HL-60/S4 treated with phorbol 12-myristate 13-acetate at 8.2 ng/mL for 4 days and 3 days (cell line): ENCODE measurements at regions not wholly inside any gene's neighbourhood (a gene's known extent, or its start where the extent isn't known, plus 50 kb on each side); places are given as distances from the start of the nearest gene placed in this dataset.
"Not testable (repeated sequence)": the region's sequence is repeated elsewhere in the genome, so short reads cannot be mapped to it uniquely, and the experiment has no call there.

Experiments used
- in situ Hi-C: fragments of 300-500 bp; cut with MboI; formaldehyde crosslinking; loops from 2 replicates; pipeline ENCODE4 v1.15.0; 2022; ENCODE audit warnings: low sequenced_read_pairs

DNA sequence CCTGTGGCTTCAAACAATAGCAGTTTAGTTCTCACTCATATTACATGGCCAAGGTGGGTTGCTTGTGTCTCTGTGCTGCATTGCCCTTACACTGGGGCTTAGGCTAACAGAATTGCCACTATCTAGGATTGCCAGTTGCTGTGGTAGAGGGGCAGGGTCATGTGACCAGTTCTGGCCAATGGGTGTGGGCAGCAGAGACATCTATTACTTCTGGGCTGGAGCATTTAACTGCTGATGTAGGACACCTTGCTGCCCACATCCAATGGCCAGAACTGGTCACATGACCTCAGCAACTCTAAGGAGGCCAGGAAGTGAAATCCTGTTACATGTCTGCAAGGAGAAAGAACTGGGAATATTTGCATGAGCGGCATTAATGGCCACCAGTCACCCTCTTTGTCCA, 199.3 kb downstream of the C9orf152 start:
- in situ Hi-C loops = no loop called here

DNA sequence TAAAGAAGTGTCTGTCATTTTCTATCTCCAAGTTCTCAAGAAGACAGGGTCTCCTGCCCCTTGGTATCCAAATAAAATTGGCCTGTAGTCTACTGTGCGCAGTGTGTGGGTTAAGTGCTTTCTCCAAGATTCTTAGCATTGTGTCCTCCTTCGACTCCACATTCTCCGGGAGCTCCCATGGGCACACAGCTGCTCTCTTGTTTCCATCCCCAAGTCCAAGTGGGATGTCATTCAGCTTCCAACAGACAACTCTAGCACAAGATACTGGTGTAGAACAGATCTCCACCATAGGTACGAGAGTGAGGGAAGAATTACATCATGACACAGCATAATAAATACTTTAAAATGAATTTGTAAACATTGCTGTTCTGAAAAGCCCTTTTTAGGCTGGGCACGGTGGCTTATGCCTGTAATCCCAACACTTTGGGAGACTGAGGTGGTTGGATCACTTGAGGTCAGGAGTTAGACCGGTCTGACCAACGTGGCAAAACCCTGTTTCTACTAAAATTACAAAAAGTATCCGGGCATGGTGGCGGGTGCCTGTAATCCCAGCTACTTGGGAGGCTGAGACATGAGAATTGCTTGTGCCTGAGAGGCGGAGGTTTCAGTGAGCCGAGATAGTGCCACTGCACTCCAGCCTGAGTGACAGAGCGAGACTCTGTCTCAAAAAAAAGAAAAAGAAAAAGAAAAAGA, 196.2 kb downstream of the C9orf152 start:
- in situ Hi-C loops = no loop called here

DNA sequence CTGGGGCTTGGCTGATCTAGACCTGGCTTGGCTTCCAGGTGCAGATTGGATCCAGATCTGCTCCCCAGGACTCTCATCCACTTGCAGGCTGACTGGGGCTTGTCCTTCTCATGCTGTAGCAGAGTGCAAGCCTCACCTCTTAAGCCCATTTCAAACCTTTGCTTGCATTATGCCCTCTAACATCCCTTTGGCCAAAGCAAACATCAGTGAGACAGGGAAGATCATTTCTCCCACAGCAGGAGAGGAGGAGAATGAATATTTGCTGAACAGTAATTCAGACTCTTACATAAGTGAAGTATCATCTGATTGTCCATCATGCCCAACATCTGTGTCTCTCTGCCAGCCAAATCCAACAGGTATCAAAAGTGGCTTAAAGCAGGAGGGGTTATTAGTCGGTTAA, 194.9 kb downstream of the C9orf152 start:
- in situ Hi-C loops = no loop called here

DNA sequence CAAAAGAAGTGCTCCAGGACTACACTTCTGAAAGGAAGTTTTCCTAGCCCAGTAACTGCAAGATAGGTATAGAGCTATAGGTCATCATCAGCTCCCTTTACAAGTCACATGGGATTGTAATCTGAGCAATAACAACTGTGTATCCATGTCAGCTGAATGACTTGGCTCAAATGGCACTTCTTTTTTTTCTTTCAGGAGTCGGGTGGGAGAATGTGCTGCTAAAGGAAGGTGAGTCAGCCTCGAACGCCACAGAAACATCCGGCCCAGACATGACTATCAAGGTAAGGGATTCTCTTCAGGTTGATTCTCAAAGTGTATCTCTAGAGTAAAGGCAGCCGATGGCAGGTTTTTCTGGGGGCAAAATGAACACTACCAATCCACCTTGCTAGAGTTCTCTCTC, 192.2 kb downstream of the C9orf152 start:
- in situ Hi-C loops = no loop called here

GRCh38 chr9:110016340-110016739, 191.6 kb downstream of the C9orf152 start:
- in situ Hi-C loops = no loop called here

GRCh38 chr9:110020216-110020615, 187.7 kb downstream of the C9orf152 start:
- in situ Hi-C loops = not testable (repeated sequence)

- in situ Hi-C loops = no loop called here
These were observed 186.1 kb downstream of the C9orf152 start for GRCh38 chr9:110021891-110022290.

GRCh38 chr9:110023221-110023620, 184.7 kb downstream of the C9orf152 start:
- in situ Hi-C loops = not testable (repeated sequence)

GRCh38 chr9:110025551-110026170, 182.3 kb downstream of the C9orf152 start:
- in situ Hi-C loops = no loop called here

DNA sequence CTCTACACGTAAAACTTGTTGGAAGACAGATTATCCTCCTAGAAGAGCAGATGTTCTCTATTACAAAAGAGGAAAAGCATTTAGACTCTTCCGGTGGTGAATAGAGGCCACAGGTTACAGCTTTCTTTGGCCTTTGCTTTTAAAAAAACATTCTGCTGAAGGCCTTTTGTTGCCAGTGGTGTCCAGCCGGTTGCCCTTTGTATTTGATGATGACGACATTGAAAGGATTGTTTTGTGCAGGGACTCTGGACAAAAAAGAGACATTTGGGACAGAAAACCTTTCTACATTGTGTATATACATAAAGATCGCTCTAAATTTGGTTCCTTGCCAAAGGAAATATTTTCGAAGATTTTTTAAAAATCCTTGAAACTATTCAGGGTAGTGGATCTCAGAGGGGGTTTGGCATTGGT, 180.3 kb downstream of the C9orf152 start:
- in situ Hi-C loops = no loop called here

DNA sequence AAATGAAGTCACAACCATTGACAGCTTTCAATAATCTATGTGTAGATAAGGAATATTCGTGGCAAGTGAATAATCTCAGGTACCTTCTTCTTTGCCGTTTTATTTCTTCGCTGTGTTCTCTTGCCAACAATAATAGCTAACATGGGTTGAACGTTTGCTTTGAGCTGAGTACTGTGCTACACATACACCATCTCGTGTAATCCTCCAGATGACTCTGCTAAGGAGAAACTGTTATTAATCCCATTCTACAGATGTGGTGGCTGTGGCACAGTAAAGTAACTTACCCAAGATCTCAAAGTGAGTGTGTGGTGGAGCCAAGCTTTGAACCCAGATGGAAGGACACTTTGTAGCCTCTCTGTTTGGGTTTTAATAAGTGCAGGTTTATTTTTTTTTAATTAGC, 179.7 kb downstream of the C9orf152 start:
- in situ Hi-C loops = no loop called here

DNA sequence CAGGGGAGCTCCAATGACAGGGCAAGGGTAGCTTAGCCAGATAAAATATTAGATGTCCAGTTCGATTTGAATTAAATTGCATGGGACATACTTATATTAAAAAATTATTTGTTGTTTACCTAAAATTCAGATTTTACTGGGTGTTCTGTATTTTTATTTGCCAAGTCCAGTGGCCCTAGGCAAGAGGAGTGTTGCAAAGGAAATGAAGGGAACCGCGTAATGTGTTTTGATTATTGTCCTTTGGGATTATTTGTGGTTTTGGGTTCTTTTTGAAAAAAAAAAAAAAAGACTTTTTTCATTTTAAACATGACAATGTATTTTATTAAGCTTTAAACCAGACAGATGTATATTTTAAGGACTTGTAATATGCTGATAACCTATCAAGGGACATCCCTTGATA, 179.3 kb downstream of the C9orf152 start:
- in situ Hi-C loops = no loop called here

- in situ Hi-C loops = no loop called here
These were observed 178.5 kb downstream of the C9orf152 start for GRCh38 chr9:110029429-110029955.

DNA sequence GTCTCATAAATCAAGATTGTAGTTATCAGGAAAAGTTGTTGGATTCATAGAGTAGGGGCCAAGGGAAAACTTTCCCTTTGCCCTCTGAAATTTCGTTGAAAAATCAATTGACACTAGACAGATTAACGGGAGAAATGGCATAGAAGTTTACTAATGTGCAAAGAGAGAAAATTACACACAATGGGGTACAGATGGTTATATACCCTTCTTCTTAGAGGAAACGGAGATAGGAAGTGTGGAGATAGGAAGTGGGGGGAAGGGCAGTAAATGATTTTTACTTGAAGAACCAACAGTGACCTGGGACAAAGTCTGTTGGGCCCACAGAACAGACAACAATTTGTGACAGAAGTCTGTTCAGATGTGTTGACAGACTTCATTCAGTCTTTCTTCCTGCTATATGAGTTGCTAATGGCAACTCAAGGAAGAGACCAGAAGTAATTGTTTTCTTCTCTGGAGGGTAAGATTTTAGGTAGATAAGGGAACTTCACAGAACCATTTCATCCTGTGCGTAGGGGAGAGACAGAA, 177.9 kb downstream of the C9orf152 start:
- in situ Hi-C loops = no loop called here

GRCh38 chr9:110030632-110031031, 177.3 kb downstream of the C9orf152 start:
- in situ Hi-C loops = no loop called here

- in situ Hi-C loops = no loop called here
These were observed 176.3 kb downstream of the C9orf152 start for GRCh38 chr9:110031511-110032173.

DNA sequence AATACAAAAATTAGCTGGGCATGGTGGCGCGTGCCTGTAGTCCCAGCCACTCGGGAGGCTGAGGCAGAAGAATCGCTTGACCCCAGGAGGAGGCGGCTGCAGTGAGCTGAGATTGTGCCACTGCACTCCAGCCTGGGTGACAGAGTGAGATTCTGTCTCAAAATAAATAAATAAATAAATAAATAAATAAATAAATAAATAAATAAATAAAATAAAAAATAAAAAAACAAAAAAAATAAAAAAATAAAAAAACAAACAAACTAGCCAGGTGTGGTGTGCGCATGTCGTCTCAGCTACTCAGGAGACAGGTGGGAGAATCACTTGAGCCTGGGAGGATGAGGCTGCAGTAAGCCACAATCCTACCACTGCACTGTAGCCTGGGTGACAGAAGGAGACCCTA, 175.4 kb downstream of the C9orf152 start:
- in situ Hi-C loops = not testable (repeated sequence)

DNA sequence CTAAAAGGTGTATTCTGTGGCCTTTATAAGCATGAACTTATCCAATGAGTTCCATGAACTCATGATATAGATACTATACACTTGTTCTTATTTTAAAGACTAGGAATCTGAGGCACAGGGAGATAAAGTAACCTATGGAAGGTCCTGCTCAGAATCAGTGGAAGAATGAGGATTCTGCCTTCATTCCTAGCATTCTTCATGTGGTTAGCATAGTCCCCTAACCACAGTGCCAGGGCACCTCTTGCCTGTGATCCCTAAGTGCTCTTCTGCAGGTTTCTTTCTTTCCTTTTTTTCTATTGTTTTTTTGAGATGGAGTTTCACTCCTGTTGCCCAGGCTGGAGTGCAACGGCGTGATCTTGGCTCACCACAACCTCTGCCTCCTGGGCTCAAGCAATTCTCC, 174.1 kb downstream of the C9orf152 start:
- in situ Hi-C loops = no loop called here

DNA sequence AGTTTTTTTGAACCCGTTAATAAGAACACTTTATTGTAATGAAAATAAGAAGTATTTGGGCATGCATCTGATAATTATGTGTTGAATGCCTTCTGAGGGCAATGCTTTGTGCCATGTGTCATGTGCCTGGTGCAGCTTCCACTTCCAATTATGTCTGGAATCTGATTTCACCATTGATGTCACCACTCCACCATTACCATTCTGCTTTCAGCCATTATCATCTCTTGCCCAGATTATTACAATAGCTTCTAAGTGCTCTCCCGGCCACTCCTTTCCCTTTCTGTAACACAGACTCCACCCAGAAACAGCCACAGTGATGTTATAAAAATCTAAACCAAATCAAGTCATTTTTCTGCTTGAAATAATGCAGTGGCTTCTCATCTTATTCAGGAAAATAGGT, 171.7 kb downstream of the C9orf152 start:
- in situ Hi-C loops = no loop called here

DNA sequence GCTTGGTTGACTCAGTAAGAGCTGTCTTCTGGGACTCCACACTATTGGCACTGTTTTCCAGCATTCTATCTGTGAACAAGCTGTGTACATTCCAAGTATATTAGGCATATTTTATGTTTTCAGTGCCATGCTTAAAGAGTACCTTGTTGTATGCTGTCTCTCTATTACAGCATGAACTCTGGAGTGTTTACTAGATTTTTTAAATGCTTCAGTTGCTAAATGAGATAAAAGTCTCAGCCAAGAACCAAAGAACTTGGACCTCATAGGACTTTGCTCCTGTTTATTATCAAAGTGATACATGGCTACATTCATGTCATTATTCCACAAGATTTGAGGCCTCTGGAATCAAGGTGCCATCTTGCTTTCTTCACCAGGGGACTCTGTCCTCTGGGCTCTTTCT, 167.2 kb downstream of the C9orf152 start:
- in situ Hi-C loops = no loop called here

DNA sequence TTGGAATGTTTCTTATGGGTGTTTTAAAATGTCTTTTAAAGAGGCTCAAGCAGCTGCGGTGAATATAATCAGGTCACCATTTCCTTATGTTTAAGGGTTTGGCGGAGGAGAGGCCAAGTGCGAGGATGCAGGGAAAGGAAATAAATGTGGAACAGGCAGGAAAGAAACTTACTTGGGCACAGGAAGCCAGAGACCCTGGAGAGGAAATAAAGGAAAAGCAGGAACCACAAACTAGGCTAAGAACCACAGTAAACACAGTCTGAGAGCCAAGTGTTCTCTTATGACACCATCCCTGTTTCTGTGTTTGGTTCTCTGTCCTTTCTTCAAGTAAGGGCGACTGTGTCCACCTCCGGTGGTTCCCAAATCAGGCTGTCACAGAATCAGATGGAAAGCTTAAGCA, 166.5 kb downstream of the C9orf152 start:
- in situ Hi-C loops = no loop called here
